ENCODE measurements at regions not wholly inside any gene's neighbourhood (a gene's known extent, or its start where the extent isn't known, plus 50 kb on each side); places are given as distances from the start of the nearest gene placed in this dataset.

GRCh38 chr1:199875337-199875736 lies 152.2 kb upstream of the NR5A2 start:
- DNase-seq = no peak
- no peak overlapping the region for H3K27ac ChIP-seq
- TF ChIP-seq, protein P1, sequence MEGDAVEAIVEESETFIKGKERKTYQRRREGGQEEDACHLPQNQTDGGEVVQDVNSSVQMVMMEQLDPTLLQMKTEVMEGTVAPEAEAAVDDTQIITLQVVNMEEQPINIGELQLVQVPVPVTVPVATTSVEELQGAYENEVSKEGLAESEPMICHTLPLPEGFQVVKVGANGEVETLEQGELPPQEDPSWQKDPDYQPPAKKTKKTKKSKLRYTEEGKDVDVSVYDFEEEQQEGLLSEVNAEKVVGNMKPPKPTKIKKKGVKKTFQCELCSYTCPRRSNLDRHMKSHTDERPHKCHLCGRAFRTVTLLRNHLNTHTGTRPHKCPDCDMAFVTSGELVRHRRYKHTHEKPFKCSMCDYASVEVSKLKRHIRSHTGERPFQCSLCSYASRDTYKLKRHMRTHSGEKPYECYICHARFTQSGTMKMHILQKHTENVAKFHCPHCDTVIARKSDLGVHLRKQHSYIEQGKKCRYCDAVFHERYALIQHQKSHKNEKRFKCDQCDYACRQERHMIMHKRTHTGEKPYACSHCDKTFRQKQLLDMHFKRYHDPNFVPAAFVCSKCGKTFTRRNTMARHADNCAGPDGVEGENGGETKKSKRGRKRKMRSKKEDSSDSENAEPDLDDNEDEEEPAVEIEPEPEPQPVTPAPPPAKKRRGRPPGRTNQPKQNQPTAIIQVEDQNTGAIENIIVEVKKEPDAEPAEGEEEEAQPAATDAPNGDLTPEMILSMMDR (IDR thresholded peaks at IDR 0.05) = no peak
- no peaks in the 10 kb centered on the region for H3K4me1 ChIP-seq
- H3K4me3 ChIP-seq = no peak overlapping the region
- no peak overlapping the region for H3K9ac ChIP-seq (ENCODE audit: low read depth in 2 of 2, low read length in 2 of 2)
- intact Hi-C loops (cut with DNase I) = no loop called here
- H3K36me3 ChIP-seq = no peaks in the 10 kb centered on the region
- no peaks in the 10 kb centered on the region for H3K9me3 ChIP-seq
- no peaks in the 10 kb centered on the region for H3K27me3 ChIP-seq

- Histone ChIP-seq H3K36me3 (no peaks in the 10 kb centered on the region), H3K4me3 (no peak overlapping the region), H3K27ac (no peak overlapping the region), H3K9me3 (no peaks in the 10 kb centered on the region), H3K9ac (ENCODE audit: low read depth in 2 of 2, low read length in 2 of 2) (no peak overlapping the region), H3K4me1 (no peaks in the 10 kb centered on the region), H3K27me3 (no peaks in the 10 kb centered on the region)
- DNase-seq = no peak
- TF ChIP-seq, protein P1 (IDR thresholded peaks at IDR 0.05) = no peak
- intact Hi-C loops (cut with DNase I) = no loop called here
Measured at GRCh38 chr1:199875856-199876255, 151.7 kb upstream of the NR5A2 start.

GRCh38 chr1:199877526-199878384 lies 149.8 kb upstream of the NR5A2 start:
- no peaks in the 10 kb centered on the region for H3K27me3 ChIP-seq
- H3K4me1 ChIP-seq = no peaks in the 10 kb centered on the region
- DNase-seq = no peak
- no peak overlapping the region for H3K9ac ChIP-seq (ENCODE audit: low read depth in 2 of 2, low read length in 2 of 2)
- H3K36me3 ChIP-seq = no peaks in the 10 kb centered on the region
- no peak overlapping the region for H3K27ac ChIP-seq
- TF ChIP-seq, protein P1 (IDR thresholded peaks at IDR 0.05) = no peak
- H3K9me3 ChIP-seq = no peaks in the 10 kb centered on the region
- intact Hi-C loops (cut with DNase I) = no loop called here
- no peak overlapping the region for H3K4me3 ChIP-seq

DNA sequence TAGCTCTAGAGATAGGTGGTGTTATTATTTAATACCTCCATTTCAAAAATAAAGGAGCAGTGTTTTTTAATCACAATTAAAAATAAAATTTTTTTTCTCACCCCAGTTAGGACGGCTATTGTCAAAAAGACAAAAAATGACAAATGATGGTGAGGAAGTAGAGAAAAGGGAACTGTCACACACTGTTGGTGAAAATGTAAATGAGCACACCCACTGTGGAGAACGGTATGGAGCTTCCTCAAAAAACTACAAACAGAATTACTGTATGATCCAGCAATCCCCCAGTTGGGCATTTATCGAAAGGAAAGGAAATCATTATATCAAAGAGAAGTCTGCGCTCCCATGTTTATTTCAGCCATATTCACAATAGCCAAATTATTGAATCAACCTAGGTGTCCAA lies 148.7 kb upstream of the NR5A2 start:
- no peaks in the 10 kb centered on the region for H3K36me3 ChIP-seq
- TF ChIP-seq, protein P1 (IDR thresholded peaks at IDR 0.05) = no peak
- H3K9ac ChIP-seq (ENCODE audit: low read depth in 2 of 2, low read length in 2 of 2) = no peak overlapping the region
- no peaks in the 10 kb centered on the region for H3K4me1 ChIP-seq
- no peak for DNase-seq
- intact Hi-C loops (cut with DNase I) = no loop called here
- H3K4me3 ChIP-seq = no peak overlapping the region
- no peaks in the 10 kb centered on the region for H3K9me3 ChIP-seq
- H3K27me3 ChIP-seq = no peaks in the 10 kb centered on the region
- H3K27ac ChIP-seq = no peak overlapping the region

- H3K36me3 ChIP-seq = no peaks in the 10 kb centered on the region
- intact Hi-C loops (cut with DNase I) = no loop called here
- H3K4me3 ChIP-seq = no peak overlapping the region
- DNase-seq = no peak
- H3K27ac ChIP-seq = no peak overlapping the region
- no peak overlapping the region for H3K9ac ChIP-seq (ENCODE audit: low read depth in 2 of 2, low read length in 2 of 2)
- no peaks in the 10 kb centered on the region for H3K9me3 ChIP-seq
- no peaks in the 10 kb centered on the region for H3K27me3 ChIP-seq
- H3K4me1 ChIP-seq = no peaks in the 10 kb centered on the region
- TF ChIP-seq, protein P1 (IDR thresholded peaks at IDR 0.05) = no peak
Measured at GRCh38 chr1:199898654-199899053, 128.9 kb upstream of the NR5A2 start.

All from colonic mucosa (tissue), 4 donors.